A549 (cell line): ENCODE measurements at regions not wholly inside any gene's neighbourhood (a gene's known extent, or its start where the extent isn't known, plus 50 kb on each side); places are given as distances from the start of the nearest gene placed in this dataset.
"Not testable (repeated sequence)": the region's sequence is repeated elsewhere in the genome, so short reads cannot be mapped to it uniquely, and the experiment has no call there.

Experiments used
- ATAC-seq, 2 experiments: fragments of 200-7000 bp in 1 of 2; fragments of >200 bp in 1 of 2; cut with Nextera tagmentation in 1 of 2; cut with Tn5 transposase in 1 of 2; 3 replicates each; pipeline versions ENCODE4 v1.8.0 to v1.9.1; 2018 to 2020; ENCODE audit warnings: mild to moderate bottlenecking in 1 of 2, moderate library complexity in 1 of 2
- CTCF ChIA-PET: fragments of 300-600 bp; sonication (Branson Sonifier 250); formaldehyde crosslinking; extraction: SDS; loops from one replicate; lab custom pipeline; 2021; ENCODE audit warnings: antibody characterized with exemption, inconsistent platforms; lab: Yijun Ruan, JAX
- POLR2A ChIA-PET: fragments of 350-600 bp; formaldehyde crosslinking; extraction: SDS; loops from one replicate; lab custom pipeline; 2021; ENCODE audit warnings: antibody characterized with exemption, inconsistent platforms; lab: Yijun Ruan, JAX
- DNase-seq, 2 experiments: peaks; one replicate each; pipeline versions ENCODE4 v3.0.0 to v3.0.0-alpha.2; 2011 to 2016; ENCODE audit warnings: low read depth in 1 of 2, low spot score in 1 of 2
- FAIRE-seq: peaks from 2 replicates; lab custom pipeline; 2011; peaks lifted over from hg19 to GRCh38; lab: Jason Lieb, UNC
- H3K27ac ChIP-seq, 2 experiments: fragments of >200 bp; sonication (Bioruptor Twin); formaldehyde crosslinking; 3 replicates each; pipeline ENCODE4 v1.5.1; 2016 to 2017
- H3K4me1 ChIP-seq: fragments of >200 bp; sonication (Bioruptor Twin); formaldehyde crosslinking; 3 replicates; pipeline ENCODE4 v1.6.1; 2016
- H3K4me2 ChIP-seq: fragments of >200 bp; sonication (Bioruptor Twin); formaldehyde crosslinking; 3 replicates; pipeline ENCODE4 v1.6.1; 2016
- H3K4me3 ChIP-seq: fragments of >200 bp; sonication (Bioruptor Twin); formaldehyde crosslinking; 3 replicates; pipeline ENCODE4 v1.5.1; 2016
- H3K9me3 ChIP-seq: fragments of >200 bp; sonication (Bioruptor Twin); formaldehyde crosslinking; 3 replicates; pipeline ENCODE4 v1.6.1; 2016
- ATOH8 ChIP-seq: fragments of 250-450 bp; sonication (Bioruptor Pico); IDR thresholded peaks from 2 replicates; pipeline ENCODE4 v1.5.0; 2020; ENCODE audit warnings: low read depth, mild to moderate bottlenecking, moderate library complexity
- BHLHE40 ChIP-seq: IDR thresholded peaks from 2 replicates; pipeline ENCODE4 v1.6.1; 2012; ENCODE audit warnings: low read depth, low read length, inconsistent platforms
- CBX2 ChIP-seq: fragments of 200-600 bp; sonication (generic); IDR thresholded peaks from 2 replicates; pipeline ENCODE4 v1.6.1; 2016; ENCODE audit warnings: low read depth, mild to moderate bottlenecking, borderline replicate concordance
- CHD2 ChIP-seq: fragments of 150-350 bp; IDR thresholded peaks from 2 replicates; pipeline ENCODE4 v1.6.1; 2014; ENCODE audit warnings: low read length; ENCODE audit not compliant: partially characterized antibody
- E2F6 ChIP-seq: IDR thresholded peaks from 2 replicates; pipeline ENCODE4 v1.6.1; 2012; ENCODE audit warnings: low read depth, borderline replicate concordance
- EHF ChIP-seq: fragments of 250-450 bp; sonication (Bioruptor Pico); IDR thresholded peaks from 2 replicates; pipeline ENCODE4 v1.5.0; 2020; ENCODE audit warnings: mild to moderate bottlenecking
- FOSB ChIP-seq: fragments of 250-450 bp; sonication (Bioruptor Pico); IDR thresholded peaks from 2 replicates; pipeline ENCODE4 v1.5.0; 2020; ENCODE audit warnings: mild to moderate bottlenecking, moderate library complexity
- FOXS1 ChIP-seq: fragments of 250-450 bp; sonication (Bioruptor Pico); IDR thresholded peaks from 2 replicates; pipeline ENCODE4 v1.5.0; 2020; ENCODE audit warnings: mild to moderate bottlenecking, moderate library complexity
- GATA3 ChIP-seq: IDR thresholded peaks from 2 replicates; pipeline ENCODE4 v1.6.1; 2012; ENCODE audit warnings: borderline replicate concordance
- HDAC2 ChIP-seq: fragments of 200-600 bp; sonication (generic); IDR thresholded peaks from 2 replicates; pipeline ENCODE4 v1.6.1; 2016
- JUN ChIP-seq, 2 experiments: fragments of >200 bp; sonication (Bioruptor Twin); formaldehyde crosslinking; IDR thresholded peaks; 2 replicates in 1 of 2; 3 replicates in 1 of 2; pipeline ENCODE4 v1.6.1; 2016 to 2017
- JUNB ChIP-seq: fragments of >200 bp; sonication (Bioruptor Twin); formaldehyde crosslinking; IDR thresholded peaks from 2 replicates; pipeline ENCODE4 v1.6.1; 2016
- KDM5A ChIP-seq: fragments of 200-600 bp; sonication (generic); IDR thresholded peaks from 2 replicates; pipeline ENCODE4 v1.6.1; 2016; ENCODE audit warnings: antibody characterized with exemption, mild to moderate bottlenecking
- PHF8 ChIP-seq: fragments of 200-600 bp; sonication (generic); IDR thresholded peaks from 2 replicates; pipeline ENCODE4 v1.6.1; 2016; ENCODE audit warnings: low read depth, mild to moderate bottlenecking, antibody characterized with exemption, moderate library complexity, borderline replicate concordance
- POLR2A ChIP-seq: IDR thresholded peaks from 2 replicates; pipeline ENCODE4 v1.6.1; 2012; ENCODE audit warnings: mild to moderate bottlenecking, low read length
- RCOR1 ChIP-seq: fragments of 150-350 bp; IDR thresholded peaks from 2 replicates; pipeline ENCODE4 v1.6.1; 2014; ENCODE audit warnings: antibody characterized with exemption, low read length, low read depth
- REST ChIP-seq: fragments of 200-600 bp; sonication (generic); IDR thresholded peaks from 2 replicates; pipeline ENCODE4 v1.6.1; 2016; ENCODE audit warnings: antibody characterized with exemption, mild to moderate bottlenecking, moderate library complexity
- SMC3 ChIP-seq: fragments of >200 bp; sonication (Bioruptor Twin); formaldehyde crosslinking; IDR thresholded peaks from 3 replicates; pipeline ENCODE4 v1.6.1; 2018; ENCODE audit warnings: inconsistent platforms
- ZSCAN20 ChIP-seq: fragments of 250-450 bp; sonication (Bioruptor Pico); IDR thresholded peaks from 2 replicates; pipeline ENCODE4 v1.8.0; 2022; ENCODE audit warnings: mild to moderate bottlenecking, moderate library complexity
- WGBS: methylation state at CpG from one replicate; pipeline ENCODE4 v1.1.6; 2017; ENCODE audit errors: missing lambda C conversion rate; 5-methylcytosine and 5-hydroxymethylcytosine counted together
- TF ChIP-seq, protein P1 (sequence below): IDR thresholded peaks from 2 replicates; pipeline ENCODE4 v1.6.1; 2012
- TF ChIP-seq, protein P2 (sequence below): fragments of >200 bp; sonication (Bioruptor Twin); formaldehyde crosslinking; IDR thresholded peaks from 2 replicates; pipeline ENCODE4 v1.6.1; 2016

- FAIRE-seq, result no peak
- POLR2A ChIA-PET, result no interaction called here
- no peaks in the 10 kb centered on the region for H3K9me3 ChIP-seq
- no peak overlapping the region for H3K4me2 ChIP-seq
- DNase-seq, result no peak
- H3K4me1 ChIP-seq, result no peaks in the 10 kb centered on the region
- H3K27ac ChIP-seq, result no peak overlapping the region
- CTCF ChIA-PET, result interaction anchor here (1.4 kb wide), 1 partner anchor 167 kb away, joined by 5 read pairs; no protein-coding TSS in a partner anchor
- WGBS, result 44% methylated on average over 3 of the region's 5 CpGs
- H3K4me3 ChIP-seq, result no peak overlapping the region
- TF ChIP-seq SMC3 (no peak), BHLHE40 (no peak), CBX2 (no peak), E2F6 (no peak), EHF (no peak), POLR2A (no peak), ATOH8 (CRISPR knock-in tag) (no peak), PHF8 (no peak), JUNB (no peak), ZSCAN20 (CRISPR knock-in tag) (no peak), KDM5A (no peak), RCOR1 (no peak)
- TF ChIP-seq, protein P1, sequence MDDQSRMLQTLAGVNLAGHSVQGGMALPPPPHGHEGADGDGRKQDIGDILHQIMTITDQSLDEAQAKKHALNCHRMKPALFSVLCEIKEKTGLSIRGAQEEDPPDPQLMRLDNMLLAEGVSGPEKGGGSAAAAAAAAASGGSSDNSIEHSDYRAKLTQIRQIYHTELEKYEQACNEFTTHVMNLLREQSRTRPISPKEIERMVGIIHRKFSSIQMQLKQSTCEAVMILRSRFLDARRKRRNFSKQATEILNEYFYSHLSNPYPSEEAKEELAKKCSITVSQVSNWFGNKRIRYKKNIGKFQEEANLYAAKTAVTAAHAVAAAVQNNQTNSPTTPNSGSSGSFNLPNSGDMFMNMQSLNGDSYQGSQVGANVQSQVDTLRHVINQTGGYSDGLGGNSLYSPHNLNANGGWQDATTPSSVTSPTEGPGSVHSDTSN, result no peak
- TF ChIP-seq, protein P2, sequence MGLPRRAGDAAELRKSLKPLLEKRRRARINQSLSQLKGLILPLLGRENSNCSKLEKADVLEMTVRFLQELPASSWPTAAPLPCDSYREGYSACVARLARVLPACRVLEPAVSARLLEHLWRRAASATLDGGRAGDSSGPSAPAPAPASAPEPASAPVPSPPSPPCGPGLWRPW, result no peak
- no peak for ATAC-seq
Measured at GRCh38 chr6:84588697-84589080, 175.7 kb downstream of the TBX18 start.

- FAIRE-seq, H3K27ac ChIP-seq, H3K4me2 ChIP-seq, DNase-seq, H3K4me1 ChIP-seq, H3K9me3 ChIP-seq, POLR2A ChIA-PET, H3K4me3 ChIP-seq, ATAC-seq: not testable (repeated sequence)
- 75% methylated on average over 18 of the region's 21 CpGs for WGBS
- CTCF ChIA-PET, result interaction anchor here (1.4 kb wide), 1 partner anchor 166 kb away, joined by 5 read pairs; no protein-coding TSS in a partner anchor
Measured at GRCh38 chr6:84587994-84588696, 176.3 kb downstream of the TBX18 start.

- H3K4me3 ChIP-seq, H3K9me3 ChIP-seq, ATAC-seq, FAIRE-seq, DNase-seq, POLR2A ChIA-PET, H3K27ac ChIP-seq, H3K4me2 ChIP-seq, H3K4me1 ChIP-seq: not testable (repeated sequence)
- 76% methylated on average over 5 of the region's 28 CpGs for WGBS
- CTCF ChIA-PET, result interaction anchor here (1.4 kb wide), 1 partner anchor 165 kb away, joined by 5 read pairs; no protein-coding TSS in a partner anchor
Measured at GRCh38 chr6:84587202-84587940, 177.0 kb downstream of the TBX18 start.

DNA sequence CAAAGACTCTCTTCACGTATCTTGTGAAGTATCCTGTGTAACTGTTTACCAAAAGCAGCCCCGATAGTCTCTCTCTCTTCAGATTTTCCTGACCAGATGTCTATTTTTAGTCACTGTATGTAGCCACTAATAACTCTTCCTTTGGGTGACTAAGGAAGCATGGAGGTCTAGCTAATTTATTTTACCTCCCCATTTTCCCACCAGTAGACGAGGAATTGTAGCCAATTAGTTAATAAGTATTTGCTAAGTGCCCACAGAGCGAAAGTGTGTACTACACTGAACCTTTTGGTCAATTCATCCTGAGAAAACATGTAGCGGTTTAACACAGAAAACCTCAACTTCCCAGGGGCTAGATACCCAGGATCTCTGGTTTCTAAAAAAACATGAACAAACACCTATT lies 180.6 kb downstream of the TBX18 start:
- H3K4me2 ChIP-seq, result no peak overlapping the region
- CTCF ChIA-PET, result no interaction called here
- no peak for DNase-seq
- POLR2A ChIA-PET, result no interaction called here
- H3K4me1 ChIP-seq, result no peaks in the 10 kb centered on the region
- WGBS, result 54% methylated on average over 5 of the region's 5 CpGs
- H3K4me3 ChIP-seq, result no peak overlapping the region
- H3K9me3 ChIP-seq, result no peaks in the 10 kb centered on the region
- H3K27ac ChIP-seq, result no peak overlapping the region
- FAIRE-seq, result no peak
- ATAC-seq, result no peak
- TF ChIP-seq BHLHE40 (no peak), GATA3 (no peak), REST (no peak), JUN (IDR thresholded peaks at IDR 0.05) (no peak), CHD2 (no peak), FOSB (CRISPR knock-in tag) (no peak), HDAC2 (no peak), ZSCAN20 (CRISPR knock-in tag) (no peak), EHF (no peak), FOXS1 (CRISPR knock-in tag) (no peak)
